NOMO-1 treated with DMSO at 0.1 percent for 48 hours (cell line): ENCODE measurements at regions not wholly inside any gene's neighbourhood (a gene's known extent, or its start where the extent isn't known, plus 50 kb on each side); places are given as distances from the start of the nearest gene placed in this dataset.

Experiments used
- DNase-seq: peaks from one replicate; lab custom pipeline; 2025; ENCODE audit not compliant: unreplicated experiment; lab: John Stamatoyannopoulos, UW

DNA sequence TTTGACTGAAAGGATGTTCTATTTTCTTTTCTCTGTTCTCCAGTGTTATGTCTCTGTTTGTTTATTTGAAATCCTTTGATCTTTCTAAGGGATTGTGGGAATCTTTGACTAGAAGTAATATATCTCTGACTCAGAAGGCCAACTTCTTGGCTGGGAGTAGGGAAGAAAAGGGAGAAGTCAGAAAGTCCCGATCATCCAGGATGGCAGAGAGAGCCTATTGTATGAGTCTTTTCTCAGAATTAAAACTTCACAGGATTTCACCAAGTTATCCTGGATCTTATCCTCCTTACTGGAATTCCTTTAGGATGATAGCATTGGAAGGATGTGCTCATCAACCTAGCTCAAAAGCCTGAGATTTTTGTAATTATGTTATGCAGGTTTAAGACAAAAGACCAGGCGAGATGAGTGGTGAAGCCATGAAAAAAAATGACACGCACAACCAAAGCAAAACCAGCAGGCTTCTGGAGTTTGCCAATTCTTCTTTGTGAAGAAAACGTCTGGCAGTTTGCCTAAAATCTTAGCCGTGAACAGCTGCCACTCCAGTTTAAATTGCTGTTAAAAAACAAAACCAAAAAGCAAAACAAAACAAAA lies 383.6 kb upstream of the SMIM21 start:
- no peak for DNase-seq

- DNase-seq: no peak
Measured at GRCh38 chr18:75810516-75810915, 383.0 kb upstream of the SMIM21 start.

GRCh38 chr18:75809926-75810255 lies 382.4 kb upstream of the SMIM21 start:
- no peak for DNase-seq

- no peak for DNase-seq
Measured at GRCh38 chr18:75809151-75809925, 381.8 kb upstream of the SMIM21 start.

- DNase-seq: no peak
Measured at GRCh38 chr18:75805265-75805664, 377.8 kb upstream of the SMIM21 start.

- DNase-seq: no peak
Measured at GRCh38 chr18:75802681-75803080, 375.2 kb upstream of the SMIM21 start.

- DNase-seq: no peak
Measured at GRCh38 chr18:75801178-75801577, 373.7 kb upstream of the SMIM21 start.

- no peak for DNase-seq
Measured at GRCh38 chr18:75800331-75800648, 372.8 kb upstream of the SMIM21 start.

DNA sequence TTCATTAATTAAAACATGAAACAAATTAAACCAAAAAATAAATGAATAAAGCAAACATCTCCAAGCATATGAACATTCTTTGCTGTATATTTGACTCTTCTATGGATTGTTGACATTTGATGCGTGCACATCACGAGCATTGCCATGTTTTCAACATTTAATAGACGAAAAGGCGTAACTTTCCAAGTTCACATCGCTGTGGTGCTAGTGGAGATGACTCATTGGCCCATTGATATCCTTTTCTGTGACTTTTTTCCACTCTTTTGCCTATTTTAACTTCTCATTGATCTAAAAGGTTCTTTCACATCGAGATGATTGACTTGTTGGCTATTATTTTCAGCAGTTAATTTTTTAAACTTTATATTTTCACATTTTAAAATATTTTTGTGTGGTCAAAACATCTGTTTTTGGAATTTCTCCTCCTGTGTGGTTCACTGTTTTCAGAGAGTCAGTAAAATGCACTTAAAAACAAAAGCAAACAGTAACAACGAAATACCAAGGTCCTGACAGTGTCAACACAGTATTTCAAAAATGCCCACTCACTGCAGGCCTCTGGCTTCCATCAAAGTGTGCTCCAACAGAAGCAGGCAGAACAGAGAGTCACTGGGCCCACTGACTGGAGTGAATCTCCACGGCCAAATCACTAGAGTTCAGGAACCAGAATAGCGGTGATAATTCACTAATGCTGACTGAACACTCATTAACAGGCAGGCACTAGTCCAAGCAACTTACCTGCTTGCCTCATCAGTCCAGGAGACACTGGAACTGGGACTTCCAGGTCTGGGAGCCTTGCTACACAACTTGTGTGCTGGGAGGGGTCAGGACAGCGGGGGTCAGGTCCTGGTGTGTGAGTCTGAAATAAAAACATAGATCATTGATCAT lies 372.2 kb upstream of the SMIM21 start:
- no peak for DNase-seq

- no peak for DNase-seq
Measured at GRCh38 chr18:75797046-75797445, 369.5 kb upstream of the SMIM21 start.

GRCh38 chr18:75790796-75791195 lies 363.3 kb upstream of the SMIM21 start:
- no peak for DNase-seq

- no peak for DNase-seq
Measured at GRCh38 chr18:75790111-75790510, 362.6 kb upstream of the SMIM21 start.

- no peak for DNase-seq
Measured at GRCh38 chr18:75785834-75786233, 358.3 kb upstream of the SMIM21 start.

DNA sequence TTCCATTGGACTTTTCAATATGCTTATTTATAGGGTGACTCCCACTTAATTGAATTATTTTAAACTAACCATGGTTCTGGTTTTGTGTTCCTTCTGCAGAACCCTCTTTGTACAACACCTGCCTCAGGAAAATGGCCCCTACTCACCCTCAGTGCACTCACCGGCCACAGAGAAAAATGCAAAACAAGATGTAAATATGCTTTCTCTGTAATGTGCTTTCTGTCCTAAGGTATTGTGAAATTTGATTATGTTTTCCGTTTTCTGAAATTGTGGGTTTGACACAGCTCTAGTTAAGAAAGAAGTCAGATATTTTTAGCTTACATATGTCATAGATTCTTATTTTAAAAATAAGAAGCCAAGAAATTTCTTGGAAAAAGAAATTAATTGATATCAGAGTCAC lies 357.7 kb upstream of the SMIM21 start:
- no peak for DNase-seq

DNA sequence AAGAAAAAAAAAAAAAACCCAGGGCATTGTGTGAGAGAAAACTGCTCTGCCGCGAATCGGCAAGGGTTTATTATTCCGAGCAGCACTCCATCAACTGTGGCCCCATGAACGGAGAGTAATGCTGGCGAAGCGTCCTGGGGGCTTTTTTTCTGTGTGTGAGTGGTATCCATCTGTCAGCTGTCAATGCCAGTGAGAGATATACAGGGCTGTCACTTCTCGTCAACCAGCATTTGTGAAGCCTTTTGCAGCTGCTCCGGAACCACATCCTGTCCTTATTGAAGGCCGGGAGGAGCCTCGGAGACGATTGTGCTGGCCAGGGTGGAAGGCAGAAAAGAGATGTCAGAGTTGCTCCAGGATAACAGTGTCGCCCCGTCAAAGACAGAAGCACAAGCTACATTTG lies 356.9 kb upstream of the SMIM21 start:
- no peak for DNase-seq

DNA sequence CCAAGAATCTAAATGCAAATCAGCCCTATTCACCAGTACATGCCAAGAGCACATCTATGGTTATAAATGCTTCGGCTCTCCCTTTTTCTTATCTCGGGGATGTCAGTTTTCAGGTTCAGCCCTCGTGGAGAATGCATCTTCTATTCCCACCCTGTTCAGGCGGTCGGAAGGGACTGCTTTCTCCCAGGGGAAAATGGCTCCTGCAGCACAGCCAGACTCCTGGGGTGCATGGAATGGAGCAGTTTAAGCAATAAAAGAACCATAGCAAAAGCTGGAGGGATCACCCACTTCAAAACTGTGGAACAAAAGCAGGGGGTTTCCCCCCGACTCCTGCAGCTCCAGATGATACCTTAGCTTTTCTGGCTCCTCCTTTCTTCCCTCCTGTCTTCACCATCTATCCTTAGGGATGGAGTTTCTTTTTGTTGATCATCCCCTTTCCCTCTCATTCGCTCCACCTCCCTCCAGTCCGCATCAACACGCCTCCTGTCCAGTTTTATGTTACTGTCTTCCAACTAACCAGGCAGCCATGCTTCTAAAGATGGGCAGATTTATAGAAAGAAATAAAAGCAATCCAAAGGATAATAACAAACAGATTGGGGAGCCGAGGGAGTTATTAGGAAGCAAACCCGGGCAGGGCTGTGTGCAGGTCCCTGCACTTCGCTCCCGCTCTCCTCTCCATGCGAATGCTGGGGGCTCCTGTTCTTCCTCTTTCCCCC lies 356.2 kb upstream of the SMIM21 start:
- DNase-seq: no peak

- no peak for DNase-seq
Measured at GRCh38 chr18:75782826-75783225, 355.3 kb upstream of the SMIM21 start.

GRCh38 chr18:75782204-75782603 lies 354.7 kb upstream of the SMIM21 start:
- no peak for DNase-seq

- DNase-seq: no peak
Measured at GRCh38 chr18:75779910-75780309, 352.4 kb upstream of the SMIM21 start.

DNA sequence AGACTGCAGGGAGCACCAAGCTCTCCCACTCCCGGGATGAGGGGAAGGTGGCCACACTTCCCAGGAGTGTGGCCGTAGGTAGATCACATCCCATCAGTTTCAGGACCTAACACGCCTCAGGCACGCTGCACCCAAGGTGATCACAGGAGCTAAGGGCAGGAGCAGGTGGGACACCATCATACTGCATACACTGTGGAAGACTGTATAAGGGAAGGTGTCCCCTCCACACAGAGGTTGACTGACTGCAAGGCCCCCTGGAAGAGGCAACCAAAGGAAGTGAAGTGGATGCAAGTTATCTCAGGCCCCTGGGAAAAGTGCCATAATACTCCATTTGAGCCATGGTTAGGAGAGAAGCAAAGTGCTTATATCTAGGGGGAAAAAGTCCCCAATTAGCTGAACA lies 351.9 kb upstream of the SMIM21 start:
- DNase-seq: no peak

GRCh38 chr18:75777630-75778029 lies 350.1 kb upstream of the SMIM21 start:
- DNase-seq: no peak

DNA sequence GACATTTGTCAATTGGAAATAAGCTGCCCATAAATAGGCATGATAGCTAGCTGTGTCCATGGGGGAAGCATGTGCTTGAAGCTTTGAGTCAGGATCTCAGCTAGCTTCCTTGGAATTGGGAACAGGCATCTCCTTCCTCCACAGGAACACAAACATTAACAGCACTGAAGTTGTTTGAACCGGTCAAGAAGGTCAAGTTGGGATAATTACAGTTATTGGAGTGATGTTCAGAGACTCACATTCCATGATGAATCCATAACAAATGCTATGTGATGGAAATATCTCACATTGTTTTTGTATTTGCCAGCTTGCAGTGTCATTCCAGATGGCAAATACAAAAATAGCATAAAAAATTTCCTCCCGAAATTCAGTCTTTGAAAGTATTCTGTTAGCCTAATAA lies 347.6 kb upstream of the SMIM21 start:
- DNase-seq: no peak
